Thyroid gland (tissue), 4 donors: ENCODE measurements at regions not wholly inside any gene's neighbourhood (a gene's known extent, or its start where the extent isn't known, plus 50 kb on each side); places are given as distances from the start of the nearest gene placed in this dataset.

Experiments
- POLR2A ChIP-seq, 2 donors: fragments of 450-650 bp; IDR thresholded peaks; one replicate each; pipeline ENCODE4 v1.6.1; 2017; ENCODE audit warnings: antibody characterized with exemption in 2 of 2, mild to moderate bottlenecking in 2 of 2, moderate library complexity in 1 of 2
- TF ChIP-seq, protein P1 (sequence below), 6 experiments: fragments of 200-600 bp in 3 of 6; fragments of 450-650 bp in 3 of 6; sonication (generic) in 3 of 6; IDR thresholded peaks; one replicate each; pipeline ENCODE4 v1.5.1; 2016 to 2019; ENCODE audit warnings: antibody characterized with exemption in 6 of 6, mild to moderate bottlenecking in 2 of 6, inconsistent platforms in 1 of 6, moderate library complexity in 1 of 6

DNA sequence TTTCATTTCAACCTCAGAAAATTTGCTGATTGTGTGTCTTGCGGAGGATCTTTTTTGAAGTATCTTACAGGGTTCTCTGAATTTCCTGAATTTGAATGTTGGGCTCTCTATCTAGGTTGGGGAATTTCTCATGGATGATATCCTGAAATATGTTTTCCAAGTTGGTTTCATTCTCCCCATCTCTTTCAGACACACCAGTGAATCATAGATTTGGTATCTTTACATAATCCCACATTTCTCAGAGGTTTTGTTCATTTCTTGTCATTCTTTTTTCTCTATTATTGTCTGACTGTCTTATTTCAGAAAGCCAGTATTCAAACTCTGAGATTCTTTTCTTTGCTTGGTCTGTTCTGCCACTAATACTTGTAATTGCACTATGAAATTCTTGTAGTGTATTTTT lies 456.9 kb downstream of the PRELID2 start:
- TF ChIP-seq, protein P1, sequence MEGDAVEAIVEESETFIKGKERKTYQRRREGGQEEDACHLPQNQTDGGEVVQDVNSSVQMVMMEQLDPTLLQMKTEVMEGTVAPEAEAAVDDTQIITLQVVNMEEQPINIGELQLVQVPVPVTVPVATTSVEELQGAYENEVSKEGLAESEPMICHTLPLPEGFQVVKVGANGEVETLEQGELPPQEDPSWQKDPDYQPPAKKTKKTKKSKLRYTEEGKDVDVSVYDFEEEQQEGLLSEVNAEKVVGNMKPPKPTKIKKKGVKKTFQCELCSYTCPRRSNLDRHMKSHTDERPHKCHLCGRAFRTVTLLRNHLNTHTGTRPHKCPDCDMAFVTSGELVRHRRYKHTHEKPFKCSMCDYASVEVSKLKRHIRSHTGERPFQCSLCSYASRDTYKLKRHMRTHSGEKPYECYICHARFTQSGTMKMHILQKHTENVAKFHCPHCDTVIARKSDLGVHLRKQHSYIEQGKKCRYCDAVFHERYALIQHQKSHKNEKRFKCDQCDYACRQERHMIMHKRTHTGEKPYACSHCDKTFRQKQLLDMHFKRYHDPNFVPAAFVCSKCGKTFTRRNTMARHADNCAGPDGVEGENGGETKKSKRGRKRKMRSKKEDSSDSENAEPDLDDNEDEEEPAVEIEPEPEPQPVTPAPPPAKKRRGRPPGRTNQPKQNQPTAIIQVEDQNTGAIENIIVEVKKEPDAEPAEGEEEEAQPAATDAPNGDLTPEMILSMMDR (IDR thresholded peaks at IDR 0.05): no peak
- no peak for TF ChIP-seq POLR2A (IDR thresholded peaks at IDR 0.05)
